DND-41 (cell line): ENCODE measurements at regions not wholly inside any gene's neighbourhood (a gene's known extent, or its start where the extent isn't known, plus 50 kb on each side); places are given as distances from the start of the nearest gene placed in this dataset.

ENCODE experiments used
- CTCF ChIP-seq: IDR thresholded peaks from 2 replicates; pipeline ENCODE4 v1.5.1; 2012; ENCODE audit warnings: borderline replicate concordance, low read length, moderate library complexity, mild to moderate bottlenecking; ENCODE audit not compliant: poor library complexity, severe bottlenecking; ENCODE audit errors: extremely low read depth
- EZH2 ChIP-seq: IDR thresholded peaks from 3 replicates; pipeline ENCODE4 v1.6.1; 2012; ENCODE audit warnings: borderline replicate concordance, low read depth, mild to moderate bottlenecking, moderate library complexity, low read length, inconsistent platforms; ENCODE audit not compliant: severe bottlenecking

GRCh38 chr10:78143576-78143975 lies 109.9 kb downstream of the RPS24 start:
- TF ChIP-seq CTCF (no peak), EZH2 (no peak)
